GM21528 (cell line): ENCODE measurements at regions not wholly inside any gene's neighbourhood (a gene's known extent, or its start where the extent isn't known, plus 50 kb on each side); places are given as distances from the start of the nearest gene placed in this dataset.

Experiments used
- ATAC-seq: cut with Tn5 transposase; IDR thresholded peaks from one replicate; pipeline ENCODE4 v1.9.1; 2021; ENCODE audit warnings: mild to moderate bottlenecking, moderate library complexity; ENCODE audit not compliant: unreplicated experiment, low FRiP score

GRCh38 chr13:59488436-59488835 lies 675.3 kb downstream of the DIAPH3 start:
- ATAC-seq = no peak

GRCh38 chr13:59490651-59491050 lies 673.1 kb downstream of the DIAPH3 start:
- ATAC-seq = no peak

GRCh38 chr13:59492030-59492636 lies 671.6 kb downstream of the DIAPH3 start:
- no peak for ATAC-seq

- ATAC-seq = no peak
These were observed 670.2 kb downstream of the DIAPH3 start for GRCh38 chr13:59493436-59493965.

GRCh38 chr13:59494151-59494550 lies 669.6 kb downstream of the DIAPH3 start:
- ATAC-seq = no peak

DNA sequence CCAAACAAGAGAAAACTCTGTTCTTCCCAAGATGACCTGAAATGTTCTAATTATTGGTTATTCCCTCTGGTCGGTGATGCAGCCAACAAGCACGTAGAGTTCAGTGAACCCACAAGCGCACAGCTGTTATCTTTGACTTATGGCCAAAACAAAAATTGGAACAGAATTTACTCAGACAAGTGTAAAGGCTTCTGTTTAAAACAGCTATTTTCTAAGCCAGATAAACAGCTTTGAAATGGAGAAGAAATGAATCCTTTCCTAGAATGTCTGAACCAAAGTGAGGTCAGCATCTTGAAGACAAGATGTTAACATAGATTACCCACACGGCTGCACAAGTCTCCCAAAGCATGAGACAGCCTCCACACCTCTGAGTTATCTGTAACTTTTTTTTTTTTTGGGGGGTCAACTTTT lies 669.2 kb downstream of the DIAPH3 start:
- no peak for ATAC-seq

- ATAC-seq = no peak
These were observed 668.4 kb downstream of the DIAPH3 start for GRCh38 chr13:59495299-59495698.

GRCh38 chr13:59495936-59496512 lies 667.7 kb downstream of the DIAPH3 start:
- ATAC-seq = no peak

- ATAC-seq = no peak
These were observed 666.0 kb downstream of the DIAPH3 start for GRCh38 chr13:59497621-59498247.

- ATAC-seq = no peak
These were observed 662.7 kb downstream of the DIAPH3 start for GRCh38 chr13:59501004-59501403.

- no peak for ATAC-seq
These were observed 659.3 kb downstream of the DIAPH3 start for GRCh38 chr13:59504407-59504806.

- no peak for ATAC-seq
These were observed 653.3 kb downstream of the DIAPH3 start for GRCh38 chr13:59510386-59510785.

- ATAC-seq = no peak
These were observed 650.0 kb downstream of the DIAPH3 start for GRCh38 chr13:59513686-59514085.

DNA sequence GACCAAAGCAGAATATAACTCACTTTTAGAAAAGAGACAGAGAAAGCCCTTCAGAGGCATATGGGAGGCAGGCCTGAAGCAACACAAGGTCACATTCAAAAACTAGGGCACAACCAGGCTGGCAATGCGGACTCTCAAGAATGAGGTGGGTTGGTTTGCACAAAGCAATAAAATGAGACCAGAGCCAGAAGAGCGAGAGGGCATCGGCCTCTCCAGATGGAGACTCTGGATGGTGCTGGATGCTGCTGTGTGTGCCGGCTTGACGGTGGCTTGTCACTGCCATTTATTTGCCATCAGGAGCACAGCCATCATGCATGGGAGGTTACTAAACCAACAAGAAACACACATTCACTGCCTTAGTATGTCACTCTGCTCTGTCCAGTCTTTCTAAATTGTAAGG lies 649.4 kb downstream of the DIAPH3 start:
- no peak for ATAC-seq

- ATAC-seq = no peak
These were observed 643.9 kb downstream of the DIAPH3 start for GRCh38 chr13:59519819-59520218.

DNA sequence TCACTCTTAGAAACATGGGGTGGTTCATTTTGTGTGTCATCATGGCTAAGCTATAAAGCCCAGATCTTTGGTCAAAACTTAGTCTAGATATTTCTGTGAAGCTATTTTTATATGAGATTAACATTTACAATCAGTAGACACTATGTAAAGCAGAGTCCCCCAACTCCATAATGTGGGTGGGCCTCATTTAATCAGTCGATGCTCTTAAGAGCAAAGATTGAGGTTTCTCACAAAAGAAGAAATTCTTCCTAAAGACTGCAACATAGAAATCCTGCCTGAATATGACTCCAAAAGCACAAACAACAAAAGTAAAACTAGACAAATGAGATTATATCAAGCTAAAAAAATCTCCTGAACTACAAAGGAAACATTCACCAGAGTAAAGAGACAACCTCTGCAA lies 642.2 kb downstream of the DIAPH3 start:
- ATAC-seq = no peak

GRCh38 chr13:59522652-59523051 lies 641.1 kb downstream of the DIAPH3 start:
- no peak for ATAC-seq

GRCh38 chr13:59527500-59527899 lies 636.2 kb downstream of the DIAPH3 start:
- ATAC-seq = no peak

DNA sequence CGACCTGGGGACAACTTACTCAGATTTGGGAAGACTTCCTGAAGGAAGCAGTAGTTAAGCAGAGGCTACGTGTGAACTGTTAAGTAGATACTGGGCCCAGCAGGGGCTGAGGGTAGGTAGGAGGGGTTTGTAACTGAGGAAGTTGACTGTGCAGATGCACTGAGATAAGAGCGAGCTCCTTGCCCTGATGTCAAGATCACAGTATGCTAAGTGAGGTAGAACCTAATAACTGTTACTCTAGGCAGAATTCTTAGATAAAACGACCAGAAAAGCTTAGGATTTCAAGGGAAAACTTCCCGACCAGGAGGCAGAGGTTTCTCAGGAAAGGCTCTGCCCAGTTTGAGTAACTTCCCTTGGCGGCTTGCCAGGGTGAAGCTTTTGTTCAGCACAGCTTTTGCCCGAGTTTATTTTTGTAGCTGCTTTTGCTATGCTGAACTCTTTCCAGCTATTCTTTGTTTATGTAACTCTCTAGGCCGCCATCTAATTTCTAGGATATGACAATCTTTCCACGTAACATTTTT lies 632.1 kb downstream of the DIAPH3 start:
- ATAC-seq = no peak

- ATAC-seq = no peak
These were observed 631.3 kb downstream of the DIAPH3 start for GRCh38 chr13:59532405-59532804.
